ENCODE measurements at regions not wholly inside any gene's neighbourhood (a gene's known extent, or its start where the extent isn't known, plus 50 kb on each side); places are given as distances from the start of the nearest gene placed in this dataset.

DNA sequence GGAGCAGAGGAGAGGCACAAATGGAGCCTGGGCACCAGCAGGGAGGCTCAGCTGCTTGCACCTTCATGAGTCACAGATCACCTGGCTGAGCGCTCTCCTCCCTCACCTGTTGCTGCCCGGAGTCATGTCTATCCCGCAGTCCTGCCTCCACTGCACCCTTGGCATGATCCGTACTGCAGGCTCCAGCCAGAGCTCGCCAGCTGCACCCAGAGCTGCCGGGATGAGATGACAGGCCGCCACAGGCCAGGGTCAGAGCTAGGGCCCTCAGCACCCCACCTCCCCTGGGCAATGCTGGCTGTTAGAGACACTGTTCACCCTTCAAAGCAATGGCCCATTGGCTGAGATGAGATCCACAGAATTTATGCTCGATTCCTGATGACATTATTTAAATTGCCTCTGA is 702.8 kb downstream of the TBC1D22A start:
- no peaks in the 10 kb centered on the region for H3K27me3 ChIP-seq (replicated peaks; ENCODE audit: insufficient read depth, low read length)
- no peaks in the 10 kb centered on the region for H3K4me1 ChIP-seq (ENCODE audit: low read length)
- H4K20me1 ChIP-seq (ENCODE audit: insufficient read depth, low read length), result no peaks in the 10 kb centered on the region
- no peaks in the 10 kb centered on the region for H3K79me2 ChIP-seq (ENCODE audit: low read length)
- no peaks in the 10 kb centered on the region for H3K36me3 ChIP-seq (replicated peaks; ENCODE audit: insufficient read depth, low read length)
- DNase-seq, result no peak
- TF ChIP-seq, protein P1, sequence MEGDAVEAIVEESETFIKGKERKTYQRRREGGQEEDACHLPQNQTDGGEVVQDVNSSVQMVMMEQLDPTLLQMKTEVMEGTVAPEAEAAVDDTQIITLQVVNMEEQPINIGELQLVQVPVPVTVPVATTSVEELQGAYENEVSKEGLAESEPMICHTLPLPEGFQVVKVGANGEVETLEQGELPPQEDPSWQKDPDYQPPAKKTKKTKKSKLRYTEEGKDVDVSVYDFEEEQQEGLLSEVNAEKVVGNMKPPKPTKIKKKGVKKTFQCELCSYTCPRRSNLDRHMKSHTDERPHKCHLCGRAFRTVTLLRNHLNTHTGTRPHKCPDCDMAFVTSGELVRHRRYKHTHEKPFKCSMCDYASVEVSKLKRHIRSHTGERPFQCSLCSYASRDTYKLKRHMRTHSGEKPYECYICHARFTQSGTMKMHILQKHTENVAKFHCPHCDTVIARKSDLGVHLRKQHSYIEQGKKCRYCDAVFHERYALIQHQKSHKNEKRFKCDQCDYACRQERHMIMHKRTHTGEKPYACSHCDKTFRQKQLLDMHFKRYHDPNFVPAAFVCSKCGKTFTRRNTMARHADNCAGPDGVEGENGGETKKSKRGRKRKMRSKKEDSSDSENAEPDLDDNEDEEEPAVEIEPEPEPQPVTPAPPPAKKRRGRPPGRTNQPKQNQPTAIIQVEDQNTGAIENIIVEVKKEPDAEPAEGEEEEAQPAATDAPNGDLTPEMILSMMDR (IDR thresholded peaks at IDR 0.05; ENCODE audit: low read length), result no peak
- TF ChIP-seq EZH2phosphoT487 (IDR thresholded peaks at IDR 0.05; ENCODE audit: low read length) (no peak), EZH2 (optimal IDR thresholded peaks at IDR 0.05; ENCODE audit: low read depth, low read length) (no peak)
- H3K27ac ChIP-seq (ENCODE audit: low read length), result no peak overlapping the region
- no peak overlapping the region for H3K9ac ChIP-seq (ENCODE audit: low read length)
- H3K4me2 ChIP-seq (ENCODE audit: low read depth, low read length), result no peak overlapping the region
- H3K4me3 ChIP-seq (ENCODE audit: low read length), result no peak overlapping the region
- no peak overlapping the region for H2AFZ ChIP-seq (ENCODE audit: low read length)
- H3K9me3 ChIP-seq (replicated peaks; ENCODE audit: insufficient read depth, low read length), result no peaks in the 10 kb centered on the region
- H3K9me2 ChIP-seq (replicated peaks; ENCODE audit: insufficient read depth, low read length), result no peaks in the 10 kb centered on the region
- no peaks in the 10 kb centered on the region for H3F3A ChIP-seq (ENCODE audit: insufficient read depth, low read length)

DNA sequence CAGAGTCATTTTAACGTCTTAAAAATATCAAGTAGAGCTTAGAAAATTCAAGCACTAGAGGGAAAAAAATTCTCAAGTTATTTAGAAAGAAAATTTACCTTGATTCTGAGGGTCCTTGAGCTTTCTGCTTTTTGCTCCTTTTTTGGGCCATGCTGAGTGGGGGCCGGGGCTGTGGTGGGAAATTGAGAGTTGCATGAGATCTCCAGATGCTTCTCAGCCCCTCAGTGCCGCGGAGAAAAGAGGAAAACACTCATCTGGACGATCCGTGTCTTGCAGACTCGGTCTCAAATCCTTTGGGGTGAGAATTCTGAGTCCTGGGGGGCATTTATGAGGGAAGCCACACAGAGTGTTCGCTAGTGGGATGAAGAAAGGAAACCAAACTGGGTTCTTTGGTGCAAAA is 700.8 kb downstream of the TBC1D22A start:
- H3K36me3 ChIP-seq (replicated peaks; ENCODE audit: insufficient read depth, low read length), result no peaks in the 10 kb centered on the region
- TF ChIP-seq, protein P1 (IDR thresholded peaks at IDR 0.05; ENCODE audit: low read length), result no peak
- TF ChIP-seq EZH2 (optimal IDR thresholded peaks at IDR 0.05; ENCODE audit: low read depth, low read length) (no peak), EZH2phosphoT487 (IDR thresholded peaks at IDR 0.05; ENCODE audit: low read length) (no peak)
- no peak overlapping the region for H3K4me3 ChIP-seq (ENCODE audit: low read length)
- no peaks in the 10 kb centered on the region for H3K9me2 ChIP-seq (replicated peaks; ENCODE audit: insufficient read depth, low read length)
- no peak for DNase-seq
- no peaks in the 10 kb centered on the region for H3K27me3 ChIP-seq (replicated peaks; ENCODE audit: insufficient read depth, low read length)
- H3K4me1 ChIP-seq (ENCODE audit: low read length), result no peaks in the 10 kb centered on the region
- no peaks in the 10 kb centered on the region for H4K20me1 ChIP-seq (ENCODE audit: insufficient read depth, low read length)
- H3K27ac ChIP-seq (ENCODE audit: low read length), result no peak overlapping the region
- no peak overlapping the region for H3K9ac ChIP-seq (ENCODE audit: low read length)
- no peak overlapping the region for H3K4me2 ChIP-seq (ENCODE audit: low read depth, low read length)
- H3K9me3 ChIP-seq (replicated peaks; ENCODE audit: insufficient read depth, low read length), result no peaks in the 10 kb centered on the region
- H2AFZ ChIP-seq (ENCODE audit: low read length), result no peak overlapping the region
- no peaks in the 10 kb centered on the region for H3K79me2 ChIP-seq (ENCODE audit: low read length)
- H3F3A ChIP-seq (ENCODE audit: insufficient read depth, low read length), result no peaks in the 10 kb centered on the region

DNA sequence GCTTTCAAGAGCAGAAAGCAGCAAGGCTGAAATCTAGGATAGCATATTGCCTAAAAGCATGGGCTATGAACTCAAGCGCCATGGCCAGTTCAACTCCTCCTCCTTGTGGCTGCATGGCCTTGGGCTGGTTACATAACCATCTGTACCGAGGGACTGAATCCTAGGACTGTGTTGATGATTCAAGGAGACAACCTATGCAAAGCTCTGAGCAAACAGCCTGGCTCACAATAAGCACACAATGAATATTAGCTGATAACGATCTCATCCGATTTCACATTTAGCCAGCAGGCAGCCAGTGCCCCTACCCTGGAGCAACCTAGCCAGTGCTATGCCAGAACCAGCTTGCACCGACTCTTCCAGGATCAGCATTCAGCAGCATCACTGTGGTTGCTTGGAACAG is 698.4 kb downstream of the TBC1D22A start:
- Histone ChIP-seq H3K79me2 (ENCODE audit: low read length) (no peaks in the 10 kb centered on the region), H3K27me3 (replicated peaks; ENCODE audit: insufficient read depth, low read length) (no peaks in the 10 kb centered on the region), H2AFZ (ENCODE audit: low read length) (no peak overlapping the region), H3K4me3 (ENCODE audit: low read length) (no peak overlapping the region), H3K9me2 (replicated peaks; ENCODE audit: insufficient read depth, low read length) (no peaks in the 10 kb centered on the region), H3F3A (ENCODE audit: insufficient read depth, low read length) (no peaks in the 10 kb centered on the region), H3K4me2 (ENCODE audit: low read depth, low read length) (no peak overlapping the region), H3K27ac (ENCODE audit: low read length) (no peak overlapping the region), H3K36me3 (replicated peaks; ENCODE audit: insufficient read depth, low read length) (no peaks in the 10 kb centered on the region), H3K9ac (ENCODE audit: low read length) (no peak overlapping the region), H3K9me3 (replicated peaks; ENCODE audit: insufficient read depth, low read length) (no peaks in the 10 kb centered on the region), H4K20me1 (ENCODE audit: insufficient read depth, low read length) (no peaks in the 10 kb centered on the region), H3K4me1 (ENCODE audit: low read length) (no peaks in the 10 kb centered on the region)
- no peak for DNase-seq
- TF ChIP-seq, protein P1 (IDR thresholded peaks at IDR 0.05; ENCODE audit: low read length), result no peak
- TF ChIP-seq EZH2phosphoT487 (IDR thresholded peaks at IDR 0.05; ENCODE audit: low read length) (no peak), EZH2 (optimal IDR thresholded peaks at IDR 0.05; ENCODE audit: low read depth, low read length) (no peak)

Data from MM.1S (cell line).